CMK (cell line): ENCODE measurements at regions not wholly inside any gene's neighbourhood (a gene's known extent, or its start where the extent isn't known, plus 50 kb on each side); places are given as distances from the start of the nearest gene placed in this dataset.

Source experiments
- DNase-seq: peaks from one replicate; pipeline ENCODE4 v3.0.0-alpha.2; 2010; ENCODE audit warnings: low read depth

- no peak for DNase-seq
Measured at GRCh38 chr21:27695246-27695645, 728.4 kb upstream of the ADAMTS5 start.

- no peak for DNase-seq
Measured at GRCh38 chr21:27694667-27695066, 727.8 kb upstream of the ADAMTS5 start.

- no peak for DNase-seq
Measured at GRCh38 chr21:27693376-27693775, 726.5 kb upstream of the ADAMTS5 start.

- DNase-seq = no peak
Measured at GRCh38 chr21:27691516-27691915, 724.6 kb upstream of the ADAMTS5 start.

- DNase-seq = no peak
Measured at GRCh38 chr21:27691006-27691405, 724.1 kb upstream of the ADAMTS5 start.

- no peak for DNase-seq
Measured at GRCh38 chr21:27690426-27690825, 723.5 kb upstream of the ADAMTS5 start.

- DNase-seq = no peak
Measured at GRCh38 chr21:27688773-27689172, 721.9 kb upstream of the ADAMTS5 start.

- DNase-seq = no peak
Measured at GRCh38 chr21:27683292-27683691, 716.4 kb upstream of the ADAMTS5 start.

- no peak for DNase-seq
Measured at GRCh38 chr21:27681841-27682240, 715.0 kb upstream of the ADAMTS5 start.

GRCh38 chr21:27681038-27681437, 714.1 kb upstream of the ADAMTS5 start:
- no peak for DNase-seq

- no peak for DNase-seq
Measured at GRCh38 chr21:27680181-27680580, 713.3 kb upstream of the ADAMTS5 start.

GRCh38 chr21:27678511-27678910, 711.6 kb upstream of the ADAMTS5 start:
- DNase-seq = no peak

- DNase-seq = no peak
Measured at GRCh38 chr21:27677546-27677945, 710.7 kb upstream of the ADAMTS5 start.

GRCh38 chr21:27675306-27675705, 708.4 kb upstream of the ADAMTS5 start:
- DNase-seq = no peak

GRCh38 chr21:27674041-27674615, 707.2 kb upstream of the ADAMTS5 start:
- no peak for DNase-seq

GRCh38 chr21:27673581-27673980, 706.7 kb upstream of the ADAMTS5 start:
- DNase-seq = no peak

GRCh38 chr21:27671207-27671606, 704.3 kb upstream of the ADAMTS5 start:
- DNase-seq = no peak

- no peak for DNase-seq
Measured at GRCh38 chr21:27653481-27653880, 686.6 kb upstream of the ADAMTS5 start.

GRCh38 chr21:27649762-27650161, 682.9 kb upstream of the ADAMTS5 start:
- no peak for DNase-seq

- DNase-seq = no peak
Measured at GRCh38 chr21:27649323-27649722, 682.4 kb upstream of the ADAMTS5 start.

- no peak for DNase-seq
Measured at GRCh38 chr21:27648560-27648959, 681.7 kb upstream of the ADAMTS5 start.

- DNase-seq = no peak
Measured at GRCh38 chr21:27647921-27648320, 681.0 kb upstream of the ADAMTS5 start.

- no peak for DNase-seq
Measured at GRCh38 chr21:27647401-27647800, 680.5 kb upstream of the ADAMTS5 start.

GRCh38 chr21:27646691-27647090, 679.8 kb upstream of the ADAMTS5 start:
- no peak for DNase-seq

GRCh38 chr21:27646056-27646455, 679.2 kb upstream of the ADAMTS5 start:
- no peak for DNase-seq
